Dedifferentiated amniotic fluid mesenchymal stem cell (primary cell): ENCODE measurements at regions not wholly inside any gene's neighbourhood (a gene's known extent, or its start where the extent isn't known, plus 50 kb on each side); places are given as distances from the start of the nearest gene placed in this dataset.
"Not testable (repeated sequence)": the region's sequence is repeated elsewhere in the genome, so short reads cannot be mapped to it uniquely, and the experiment has no call there.

ENCODE experiments used
- DNase-seq: peaks from one replicate; pipeline ENCODE4 v3.0.0-alpha.2; 2016; ENCODE audit errors: extremely low spot score

- DNase-seq = no peak
Measured at GRCh38 chr2:21854938-21855337, 731.2 kb downstream of the TDRD15 start.

- no peak for DNase-seq
Measured at GRCh38 chr2:21856708-21857107, 732.9 kb downstream of the TDRD15 start.

- DNase-seq = no peak
Measured at GRCh38 chr2:21860907-21861306, 737.1 kb downstream of the TDRD15 start.

- no peak for DNase-seq
Measured at GRCh38 chr2:21866316-21866715, 742.5 kb downstream of the TDRD15 start.

- DNase-seq = no peak
Measured at GRCh38 chr2:21887881-21888280, 764.1 kb downstream of the TDRD15 start.

- no peak for DNase-seq
Measured at GRCh38 chr2:21890041-21890440, 766.3 kb downstream of the TDRD15 start.

- DNase-seq = no peak
Measured at GRCh38 chr2:21890716-21891115, 766.9 kb downstream of the TDRD15 start.

GRCh38 chr2:21891191-21891590, 767.4 kb downstream of the TDRD15 start:
- no peak for DNase-seq

- DNase-seq = no peak
Measured at GRCh38 chr2:21892140-21892539, 768.4 kb downstream of the TDRD15 start.

- DNase-seq = no peak
Measured at GRCh38 chr2:21895200-21895599, 771.4 kb downstream of the TDRD15 start.

- DNase-seq = not testable (repeated sequence)
Measured at GRCh38 chr2:21908712-21909380, 785.1 kb downstream of the TDRD15 start.

- DNase-seq = no peak
Measured at GRCh38 chr2:21910832-21911507, 787.2 kb downstream of the TDRD15 start.

GRCh38 chr2:21912405-21912804, 788.6 kb downstream of the TDRD15 start:
- no peak for DNase-seq

- no peak for DNase-seq
Measured at GRCh38 chr2:21915201-21915600, 791.4 kb downstream of the TDRD15 start.

GRCh38 chr2:21916934-21917522, 793.3 kb downstream of the TDRD15 start:
- DNase-seq = no peak

- DNase-seq = no peak
Measured at GRCh38 chr2:21920721-21921120, 797.0 kb downstream of the TDRD15 start.

GRCh38 chr2:21924640-21925285, 801.0 kb downstream of the TDRD15 start:
- DNase-seq = no peak

- DNase-seq = no peak
Measured at GRCh38 chr2:21928292-21928691, 804.5 kb downstream of the TDRD15 start.

- DNase-seq = no peak
Measured at GRCh38 chr2:21930226-21930625, 806.5 kb downstream of the TDRD15 start.

GRCh38 chr2:21939967-21940366, 816.2 kb downstream of the TDRD15 start:
- DNase-seq = no peak

- no peak for DNase-seq
Measured at GRCh38 chr2:21944536-21944935, 820.8 kb downstream of the TDRD15 start.

- DNase-seq = no peak
Measured at GRCh38 chr2:21945658-21946057, 821.9 kb downstream of the TDRD15 start.

GRCh38 chr2:21947046-21947445, 823.3 kb downstream of the TDRD15 start:
- DNase-seq = no peak
